Left cardiac atrium (tissue), 4 donors: ENCODE measurements at regions not wholly inside any gene's neighbourhood (a gene's known extent, or its start where the extent isn't known, plus 50 kb on each side); places are given as distances from the start of the nearest gene placed in this dataset.
"Not testable (repeated sequence)": the region's sequence is repeated elsewhere in the genome, so short reads cannot be mapped to it uniquely, and the experiment has no call there.

Source experiments
- ATAC-seq, 2 donors: fragments of 200-7000 bp; cut with Tn5 transposase; one replicate each; pipeline ENCODE4 v1.9.1; 2020; ENCODE audit warnings: mild to moderate bottlenecking in 2 of 2, moderate library complexity in 2 of 2
- DNase-seq: peaks from one replicate; pipeline ENCODE4 v3.0.0-alpha.2; 2020
- intact Hi-C, 2 donors: fragments of 100-400 bp; cut with DNase I; formaldehyde crosslinking; loops; one replicate each; pipeline versions ENCODE4 v1.14.1 to v1.15.1; 2022 to 2023
- donor health status: DM: no; HTN: yes; CAD: no.
- donor health status: DM: no; HTN: yes; CAD: no; lungs with severe emphysema.
- donor health status: DM: yes; HTN: yes; CAD: no.
- donor health status: Dilated cardiomyopathy.

DNA sequence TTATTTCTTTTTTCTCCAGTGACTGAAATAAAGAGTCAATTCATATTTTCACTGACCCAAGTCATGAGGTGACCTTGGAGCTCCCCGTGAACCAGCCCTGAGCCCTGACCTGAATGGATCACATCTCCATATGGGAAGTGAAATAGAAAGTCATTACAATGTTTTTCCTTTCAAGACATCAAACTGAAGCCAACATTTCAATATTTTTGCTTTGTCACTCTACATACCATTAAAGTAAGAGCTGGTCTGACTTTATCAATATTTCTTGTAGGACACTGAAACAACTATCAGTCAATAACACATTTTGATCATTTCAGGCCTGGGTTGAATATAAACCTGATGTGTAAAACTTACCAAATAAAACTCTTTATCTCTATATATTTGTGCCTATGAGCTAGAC lies 249.8 kb upstream of the PHF14 start:
- intact Hi-C loops: no loop called here

DNA sequence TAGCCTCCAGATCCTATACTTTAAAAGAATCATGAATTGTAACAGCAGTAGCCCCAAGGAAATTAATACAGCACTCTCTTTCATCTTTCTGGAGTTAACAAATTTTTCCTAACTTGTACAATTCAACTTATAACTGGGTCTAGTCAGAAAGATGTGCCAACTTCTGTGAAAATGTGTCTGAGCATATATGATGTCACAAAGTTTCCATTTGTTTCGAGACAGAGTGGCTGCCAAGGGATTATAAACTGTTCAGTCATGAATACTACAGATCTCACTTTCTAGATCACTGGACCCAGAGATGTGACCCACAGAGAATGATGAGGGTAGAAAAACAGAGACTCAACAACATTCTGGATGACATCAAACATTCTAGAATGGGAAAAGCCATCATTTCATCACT lies 249.2 kb upstream of the PHF14 start:
- intact Hi-C loops: no loop called here
- DNase-seq (no peak), ATAC-seq (no peak)

More for the DNA sequence above, 249.8 kb upstream of the PHF14 start:
- DNase-seq (no peak), ATAC-seq (no peak)

DNA sequence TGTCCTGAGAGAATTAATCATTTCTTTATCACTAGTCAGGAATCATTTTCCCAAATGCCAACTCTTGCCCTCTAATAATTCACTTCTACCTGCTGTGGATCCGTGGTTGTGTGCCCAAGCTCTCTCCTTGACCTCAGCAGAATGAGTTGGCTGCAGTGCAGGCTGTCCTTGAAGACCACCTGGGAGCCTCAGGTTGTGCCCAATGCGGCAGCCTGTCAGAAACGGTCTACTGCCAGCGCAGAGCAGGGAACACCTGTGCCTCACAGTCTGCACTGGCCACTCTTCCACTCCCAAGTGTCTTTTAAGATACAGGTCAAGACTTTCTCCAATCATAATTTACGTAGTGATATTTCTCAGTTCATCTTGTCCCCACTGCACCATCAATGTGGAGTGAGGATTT lies 246.0 kb upstream of the PHF14 start:
- no peak for ATAC-seq
- DNase-seq: no peak
- intact Hi-C loops: no loop called here

DNA sequence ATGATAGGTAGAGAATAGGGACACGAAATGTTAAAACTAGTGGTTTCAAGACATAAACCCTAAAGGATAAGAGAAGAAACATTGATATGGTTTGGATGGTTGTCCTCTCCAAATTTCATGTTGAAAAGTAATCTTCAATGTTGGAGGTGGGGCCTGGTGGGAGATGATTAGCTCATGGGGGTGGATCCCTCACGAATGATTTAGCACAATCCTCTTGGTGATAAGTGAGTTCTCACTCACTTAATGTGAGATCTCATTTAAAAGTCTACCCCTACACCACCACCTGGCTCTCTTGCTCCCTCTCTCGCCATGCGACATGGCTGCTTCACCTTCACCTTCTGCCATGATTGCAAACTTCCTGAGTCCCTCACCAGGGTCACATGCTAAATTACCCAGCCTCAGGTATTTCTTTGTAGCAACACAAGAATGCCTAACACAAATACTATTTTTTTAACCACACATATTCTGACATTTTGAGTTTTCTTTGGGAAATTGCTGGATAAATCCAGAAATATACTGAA lies 242.4 kb upstream of the PHF14 start:
- no peak for DNase-seq
- intact Hi-C loops: no loop called here
- ATAC-seq: no peak

DNA sequence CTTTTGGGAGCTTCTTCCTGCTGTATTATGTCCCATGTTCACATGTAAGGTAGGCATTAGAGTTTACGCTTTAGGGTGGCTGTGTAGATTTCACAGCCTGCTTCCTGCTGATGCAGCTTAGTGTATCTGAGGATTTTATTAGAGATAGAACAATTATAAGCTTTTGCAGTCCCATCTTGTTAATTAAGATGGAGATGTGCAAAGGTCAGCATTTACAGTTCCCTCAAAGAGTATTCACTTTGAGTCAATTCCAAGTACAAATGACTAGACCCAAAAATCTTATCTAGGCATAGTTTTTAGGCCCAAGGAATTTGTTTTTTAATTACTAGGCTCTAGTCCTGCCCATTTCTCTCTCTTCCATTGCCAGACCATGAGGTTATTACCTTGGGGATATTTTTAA lies 239.9 kb upstream of the PHF14 start:
- ATAC-seq (no peak), DNase-seq (no peak)
- intact Hi-C loops: no loop called here

DNA sequence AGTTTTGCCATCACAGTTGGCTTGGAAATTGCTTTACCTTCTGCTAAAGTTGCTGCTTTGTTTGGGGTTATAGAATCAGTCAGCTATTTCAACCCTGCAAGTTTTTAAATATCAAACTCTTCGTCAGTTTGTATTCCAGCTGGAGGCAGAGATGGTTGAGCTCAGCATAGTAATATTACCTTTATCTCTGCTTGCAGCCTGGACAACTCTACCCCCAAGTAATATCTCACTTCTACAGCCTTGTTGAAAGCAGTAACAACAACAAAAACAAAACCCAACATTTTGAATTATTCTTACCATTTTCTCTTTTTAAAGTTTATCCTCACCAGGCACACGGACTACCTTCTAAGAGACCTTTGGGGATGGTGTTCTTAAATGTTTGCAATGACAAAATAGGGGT lies 239.1 kb upstream of the PHF14 start:
- no peak for DNase-seq
- intact Hi-C loops: no loop called here
- ATAC-seq: no peak

DNA sequence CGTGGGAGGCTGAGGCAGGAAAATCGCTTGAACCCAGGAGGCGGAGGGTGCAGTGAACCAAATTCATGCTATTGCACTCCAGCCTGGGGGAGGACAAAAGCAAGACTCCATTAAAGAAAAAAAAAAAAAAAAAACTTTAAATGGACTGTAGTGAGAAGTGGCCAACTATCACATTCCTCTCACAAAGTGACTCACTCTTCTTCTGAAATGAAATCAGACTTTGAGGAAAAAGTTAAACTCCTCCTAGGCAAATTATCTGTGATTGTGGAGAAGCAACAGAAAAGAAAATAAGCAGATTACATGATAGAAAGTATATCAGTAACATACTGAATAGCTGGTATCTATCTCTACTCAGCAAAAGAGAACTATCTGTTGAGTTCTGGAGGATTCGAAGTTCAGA lies 234.3 kb upstream of the PHF14 start:
- DNase-seq: no peak
- intact Hi-C loops: no loop called here
- no peak for ATAC-seq

DNA sequence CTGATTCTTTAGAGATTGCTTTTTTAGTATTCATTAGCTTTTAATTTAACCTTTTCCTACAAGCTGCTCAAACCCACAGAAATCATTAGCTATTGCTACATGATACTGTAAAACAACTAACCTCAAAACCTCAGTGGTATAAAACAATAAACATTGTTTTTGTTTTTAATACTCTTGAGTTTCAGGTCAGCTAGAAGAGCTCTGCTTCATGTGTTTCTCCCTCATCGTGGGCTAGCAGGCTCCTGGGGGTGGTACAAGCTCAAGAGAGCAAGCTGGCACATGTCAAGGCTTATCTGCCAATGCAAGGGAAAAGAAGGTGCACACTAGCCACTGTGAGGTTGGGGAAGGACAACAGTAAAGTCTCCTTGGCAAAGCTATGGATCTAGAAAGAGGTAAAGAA lies 232.9 kb upstream of the PHF14 start:
- no peak for ATAC-seq
- intact Hi-C loops: no loop called here
- DNase-seq: no peak

DNA sequence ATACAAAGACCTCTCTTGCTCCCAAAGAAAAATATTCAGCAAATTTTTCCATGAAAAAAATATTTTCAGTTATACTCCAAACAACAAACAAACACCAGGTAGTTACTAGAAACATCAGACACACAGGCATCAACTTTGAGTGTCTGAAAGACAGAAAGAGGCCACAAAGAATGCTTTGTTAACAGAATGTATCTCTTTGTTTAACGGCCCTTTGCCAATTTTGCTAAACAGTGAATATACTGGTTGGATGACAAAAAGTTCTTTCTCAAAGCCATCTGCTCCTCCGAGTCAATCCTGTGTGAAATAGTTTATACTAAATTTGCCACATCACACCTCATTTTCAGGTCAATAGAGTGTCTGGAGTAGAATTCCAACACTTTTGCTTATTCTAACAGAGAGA lies 216.7 kb upstream of the PHF14 start:
- intact Hi-C loops: no loop called here
- DNase-seq (no peak), ATAC-seq (no peak)

DNA sequence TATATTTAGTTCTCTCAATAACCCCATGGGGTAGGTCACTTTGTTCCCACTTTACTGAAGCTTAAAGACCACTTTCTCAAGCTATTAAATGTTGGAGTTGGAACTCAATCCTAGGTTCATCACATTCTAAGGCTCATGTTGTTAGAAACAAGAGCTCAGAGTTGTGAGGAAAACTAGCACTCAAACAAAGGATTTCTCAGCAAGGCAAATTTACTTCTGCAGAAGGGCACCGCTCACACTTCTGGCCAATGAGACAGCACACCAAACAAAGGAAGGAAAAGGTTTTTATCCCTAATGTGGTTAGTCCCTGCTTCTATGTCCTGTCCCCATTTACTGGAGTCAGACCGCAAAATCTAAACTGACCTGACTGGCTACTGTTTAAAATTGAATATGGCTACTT lies 214.6 kb upstream of the PHF14 start:
- ATAC-seq (no peak), DNase-seq (no peak)
- intact Hi-C loops: no loop called here

DNA sequence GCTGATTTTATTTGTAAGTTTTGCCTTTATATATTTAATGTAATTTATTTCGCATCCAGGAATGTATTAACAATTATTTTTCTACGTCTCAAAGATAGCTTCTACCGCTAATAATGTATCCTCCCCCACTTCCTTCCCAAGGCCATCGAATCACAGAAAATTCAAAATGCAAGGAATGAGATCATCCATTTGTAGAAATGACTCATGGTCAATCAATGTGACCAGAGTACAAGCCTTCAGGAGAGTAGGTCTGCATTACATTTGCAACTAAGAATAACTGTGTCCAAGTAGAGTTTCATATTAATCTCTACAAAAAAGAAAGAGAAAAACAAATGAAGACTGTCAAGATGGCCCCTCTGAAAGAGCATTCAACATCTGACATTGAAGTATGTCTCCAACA lies 205.9 kb upstream of the PHF14 start:
- intact Hi-C loops: no loop called here
- DNase-seq (no peak), ATAC-seq (no peak)

DNA sequence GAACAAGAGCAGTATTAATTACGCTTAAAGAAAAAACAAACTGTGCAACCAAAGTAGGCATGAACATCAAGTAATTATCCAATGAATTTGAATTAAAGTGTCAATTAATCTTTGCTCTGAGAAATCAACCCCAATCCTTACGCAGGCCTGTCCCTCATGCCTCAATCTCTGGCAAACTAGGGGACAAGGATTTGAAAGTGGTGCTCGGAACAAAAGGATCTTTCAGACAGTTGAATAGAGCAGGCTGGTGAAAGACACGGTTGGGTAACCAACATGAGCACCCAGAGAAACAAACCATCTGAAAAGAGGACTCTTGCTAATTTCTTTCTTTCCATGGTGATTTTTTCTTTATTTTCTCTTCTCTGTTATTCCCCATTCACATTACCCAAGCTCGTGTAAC lies 203.5 kb upstream of the PHF14 start:
- DNase-seq: no peak
- no peak for ATAC-seq
- intact Hi-C loops: no loop called here

DNA sequence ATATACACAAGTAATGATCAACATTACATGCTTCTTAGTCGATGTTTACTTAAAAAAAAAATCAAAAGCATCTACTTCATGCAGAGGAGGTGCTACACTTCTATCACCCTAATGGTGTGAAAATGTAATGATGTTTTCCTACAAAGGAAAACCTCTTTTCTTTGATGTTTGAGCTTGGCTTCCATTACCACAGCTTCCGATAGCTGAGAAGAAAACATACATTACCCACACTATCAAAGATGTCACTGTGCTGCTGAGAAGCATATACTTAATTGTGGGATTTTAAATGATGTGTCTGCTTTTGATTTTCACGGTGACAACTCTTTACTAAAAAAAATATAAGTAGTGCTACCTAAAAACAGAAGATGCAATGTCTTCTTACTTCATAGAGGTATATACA lies 200.2 kb upstream of the PHF14 start:
- no peak for ATAC-seq
- intact Hi-C loops: no loop called here
- DNase-seq: no peak

DNA sequence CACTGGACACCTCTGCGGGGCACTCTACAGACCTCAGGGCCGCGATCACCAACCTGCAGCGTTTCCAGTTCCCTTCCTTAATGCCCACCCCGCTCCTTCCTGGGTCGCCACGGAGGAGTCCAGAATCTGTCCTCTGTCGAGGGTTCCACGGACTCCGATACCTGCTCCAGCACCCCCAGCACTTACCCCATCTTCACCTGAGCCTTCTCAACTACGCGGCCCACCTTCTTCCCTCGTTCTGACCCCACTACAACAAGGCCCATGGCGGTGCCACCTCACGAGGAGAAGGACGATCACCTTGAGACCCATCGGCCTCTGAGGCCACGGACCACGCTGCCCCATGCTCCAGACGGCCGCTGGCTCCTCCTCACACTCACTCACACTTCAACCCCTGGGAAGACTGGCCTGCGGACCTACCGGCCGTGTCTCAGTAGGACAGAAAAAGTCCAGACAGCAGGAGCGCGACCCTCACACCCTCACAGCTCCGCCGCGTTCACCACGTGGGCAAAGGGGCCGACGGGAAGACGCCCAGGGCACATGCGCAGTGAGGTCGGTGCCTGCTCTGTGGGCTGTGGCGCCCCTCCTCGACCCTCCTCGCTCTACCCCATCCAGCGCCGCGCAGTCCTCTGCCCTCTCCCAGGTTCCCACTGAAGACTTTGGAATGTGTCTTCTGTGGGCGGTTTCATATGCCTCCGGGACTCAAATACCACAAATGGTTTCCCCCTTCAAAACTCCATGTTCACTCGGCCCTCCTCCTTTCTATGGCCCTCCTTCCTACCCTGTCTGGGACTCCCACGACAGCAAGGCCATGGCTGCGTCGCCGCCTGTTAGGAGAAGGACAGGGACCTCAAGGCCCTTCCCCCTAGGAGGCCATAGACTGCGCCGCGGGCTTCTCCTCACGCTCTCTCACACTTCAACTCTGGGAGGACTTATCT lies 193.9 kb upstream of the PHF14 start:
- DNase-seq: no peak
- ATAC-seq: no peak
- intact Hi-C loops: no loop called here

DNA sequence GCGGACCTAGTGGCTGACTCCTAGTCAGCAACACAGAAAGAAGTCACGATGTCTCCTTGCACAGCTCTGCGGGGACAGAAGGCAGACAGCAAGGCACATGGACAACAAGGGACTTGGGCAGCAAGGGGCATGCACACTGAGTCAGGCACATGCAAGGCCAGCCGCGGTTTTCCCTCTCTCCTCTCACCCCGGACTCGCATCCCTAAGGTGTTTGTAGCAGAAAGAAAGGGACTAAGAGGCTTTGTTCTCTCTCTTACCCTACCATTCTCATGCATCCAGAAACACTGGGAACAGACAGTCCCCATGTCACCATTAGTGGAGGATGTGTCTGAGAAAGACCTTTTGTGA lies 193.3 kb upstream of the PHF14 start:
- no peak for DNase-seq
- ATAC-seq: no peak
- intact Hi-C loops: no loop called here

DNA sequence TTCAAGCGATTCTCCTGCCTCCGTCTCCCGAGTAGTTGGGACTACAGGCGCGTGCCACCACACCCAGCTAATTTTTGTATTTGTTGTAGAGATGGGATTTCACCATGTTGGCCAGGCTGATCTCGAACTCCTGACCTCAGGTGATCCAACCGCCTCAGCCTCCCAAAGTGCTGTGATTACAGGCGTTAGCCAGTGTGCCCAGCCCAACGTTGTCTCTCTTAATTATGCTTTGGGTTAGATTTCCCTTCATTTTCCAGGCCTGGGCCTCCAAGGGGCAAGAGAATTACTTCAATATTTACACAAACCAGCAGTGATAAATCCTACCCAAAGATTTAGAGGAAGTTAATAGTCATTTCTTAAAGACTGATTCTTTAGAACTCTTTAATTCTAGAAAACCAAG lies 186.7 kb upstream of the PHF14 start:
- ATAC-seq, DNase-seq, intact Hi-C loops: not testable (repeated sequence)

DNA sequence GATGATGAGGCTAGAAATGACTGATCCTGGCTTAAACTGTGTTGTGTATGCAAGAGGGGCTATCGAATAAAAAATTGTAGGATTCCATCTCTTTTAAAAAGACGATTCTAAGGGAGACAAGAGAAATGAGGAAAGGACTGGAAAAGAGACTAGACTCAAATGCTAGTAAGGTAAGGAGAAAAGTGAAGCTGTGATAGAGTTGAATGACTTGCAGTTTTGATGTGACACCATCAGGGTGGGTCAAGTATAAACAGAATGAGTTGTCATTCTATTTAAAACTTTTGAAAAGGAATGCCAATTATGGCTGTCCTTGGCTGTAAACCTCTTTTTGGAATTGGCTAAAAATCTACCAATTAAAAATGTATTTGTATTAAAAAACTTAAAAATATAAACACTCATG lies 184.5 kb upstream of the PHF14 start:
- ATAC-seq (no peak), DNase-seq (no peak)
- intact Hi-C loops: no loop called here

DNA sequence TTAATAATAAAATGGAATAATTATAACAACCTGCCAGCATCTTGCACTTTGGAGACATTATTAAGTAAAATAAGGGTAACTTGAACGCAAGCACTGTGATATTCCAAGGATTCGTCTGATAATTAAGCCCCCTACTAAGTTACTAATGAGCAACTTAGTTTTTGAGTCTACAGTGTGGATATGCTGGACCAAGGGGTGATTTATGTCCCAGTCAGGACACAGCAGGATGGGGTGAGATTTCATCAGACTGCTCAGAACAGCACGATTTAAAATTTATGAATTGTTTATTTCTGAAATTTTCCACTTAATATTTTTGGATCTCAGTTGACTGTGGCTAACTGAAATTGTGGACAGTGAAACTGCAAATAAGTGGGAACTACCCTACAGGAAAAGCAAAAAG lies 182.8 kb upstream of the PHF14 start:
- intact Hi-C loops: no loop called here
- DNase-seq: no peak
- ATAC-seq: no peak

DNA sequence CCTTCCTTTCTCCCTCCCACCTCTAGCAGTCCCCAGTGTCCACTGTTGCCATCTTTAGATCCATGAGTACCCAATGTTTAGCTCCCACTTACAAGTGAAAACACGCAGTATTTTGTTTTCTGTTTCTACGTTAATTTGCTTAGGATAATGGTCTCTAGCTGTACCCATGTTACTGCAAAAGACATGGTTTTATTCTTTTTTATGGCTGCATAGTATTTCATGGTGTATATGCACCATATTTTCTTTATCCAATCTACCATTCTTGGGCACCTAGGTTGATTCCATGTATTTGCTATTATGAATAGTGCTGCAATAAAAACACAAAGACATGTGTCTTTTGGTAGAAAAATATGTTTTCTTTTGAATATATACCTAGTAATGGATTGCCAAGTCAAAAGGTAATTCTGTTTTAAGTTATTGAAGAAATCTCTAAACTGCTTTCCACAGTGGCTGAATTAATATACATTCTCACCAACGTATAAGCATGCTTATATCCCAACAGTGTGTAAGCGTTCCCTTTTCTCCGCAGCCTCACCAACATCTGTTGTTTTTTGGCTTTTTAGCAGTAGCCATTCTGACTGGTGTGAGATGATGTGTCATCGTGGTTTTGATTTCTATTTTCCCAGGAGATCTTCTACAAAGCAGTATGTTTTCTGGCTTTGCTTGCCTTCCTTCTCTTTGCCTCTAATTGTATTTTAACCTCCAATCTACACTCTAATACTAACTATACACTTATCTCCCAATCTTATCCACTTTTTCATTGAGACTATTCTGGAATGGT lies 179.5 kb upstream of the PHF14 start:
- no peak for ATAC-seq
- no peak for DNase-seq
- intact Hi-C loops: no loop called here

DNA sequence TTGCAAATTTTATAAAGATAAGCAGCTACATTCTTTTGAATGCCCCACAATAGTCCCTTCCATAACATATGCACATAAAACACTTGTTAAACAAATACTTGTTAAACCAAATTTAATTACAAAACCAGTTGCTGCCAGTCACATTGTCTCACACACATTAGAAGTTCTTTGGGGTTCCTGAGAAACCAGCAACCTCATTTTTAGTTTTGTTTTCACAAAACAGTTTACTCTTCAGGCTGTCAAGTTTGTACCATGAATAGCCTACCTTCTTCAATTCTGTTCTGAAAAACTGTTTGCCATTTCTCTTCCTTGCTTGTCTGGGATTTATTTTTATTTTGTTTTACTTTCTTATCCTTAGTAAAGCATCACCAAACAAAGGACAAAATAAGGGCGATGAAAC lies 176.5 kb upstream of the PHF14 start:
- DNase-seq (no peak), ATAC-seq (no peak)
- intact Hi-C loops: no loop called here

DNA sequence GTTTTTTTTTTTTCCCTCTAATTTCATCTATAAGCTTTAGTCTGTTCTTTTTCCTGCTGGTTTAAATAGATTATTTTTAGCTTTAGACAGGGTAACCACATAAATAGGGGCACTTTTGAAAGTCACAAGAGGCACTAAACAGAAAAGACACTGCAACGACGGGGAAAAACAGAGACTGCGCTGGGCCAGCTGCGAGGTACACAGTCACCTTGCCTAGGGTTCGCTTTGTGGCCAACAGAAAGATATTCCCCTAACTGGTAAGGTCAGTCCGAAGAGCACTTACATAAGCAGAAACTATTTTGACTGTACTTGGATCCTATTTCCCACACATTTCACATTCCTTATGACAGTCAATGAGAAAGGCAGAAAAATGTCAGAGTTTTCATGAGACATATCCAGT lies 175.6 kb upstream of the PHF14 start:
- DNase-seq: no peak
- intact Hi-C loops: no loop called here
- no peak for ATAC-seq
